ENCODE measurements at regions not wholly inside any gene's neighbourhood (a gene's known extent, or its start where the extent isn't known, plus 50 kb on each side); places are given as distances from the start of the nearest gene placed in this dataset.

DNA sequence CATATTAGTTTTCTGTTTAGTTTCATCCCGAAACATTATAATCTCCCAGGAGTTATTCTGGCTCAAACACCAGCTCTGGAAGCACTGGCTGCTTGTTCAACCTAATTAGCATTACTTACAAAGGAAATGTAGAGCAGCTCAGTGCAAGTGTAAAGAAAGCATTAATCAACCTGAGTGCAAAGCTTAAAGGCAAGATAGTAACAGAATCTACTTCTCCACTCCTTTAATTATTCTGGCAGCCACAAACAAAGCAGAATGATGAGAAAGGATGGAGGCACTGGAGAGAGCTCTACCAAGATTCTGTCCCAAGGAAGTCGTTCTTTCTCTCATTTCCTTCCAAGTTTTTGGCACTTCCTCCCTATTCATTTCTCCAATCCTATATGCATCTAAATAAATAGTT, 1384.0 kb downstream of the ZPLD1 start:
- no peak overlapping the region for H3K27ac ChIP-seq
- no peaks in the 10 kb centered on the region for H3K4me1 ChIP-seq
- H3K9me3 ChIP-seq, result no peaks in the 10 kb centered on the region
- no peaks in the 10 kb centered on the region for H3K27me3 ChIP-seq
- no peak overlapping the region for H3K4me3 ChIP-seq (replicated peaks in 1 of 3)
- intact Hi-C loops (cut with DNase I), result no loop called here
- H3K36me3 ChIP-seq, result no peaks in the 10 kb centered on the region
- DNase-seq, result no peak
- TF ChIP-seq, protein P1, sequence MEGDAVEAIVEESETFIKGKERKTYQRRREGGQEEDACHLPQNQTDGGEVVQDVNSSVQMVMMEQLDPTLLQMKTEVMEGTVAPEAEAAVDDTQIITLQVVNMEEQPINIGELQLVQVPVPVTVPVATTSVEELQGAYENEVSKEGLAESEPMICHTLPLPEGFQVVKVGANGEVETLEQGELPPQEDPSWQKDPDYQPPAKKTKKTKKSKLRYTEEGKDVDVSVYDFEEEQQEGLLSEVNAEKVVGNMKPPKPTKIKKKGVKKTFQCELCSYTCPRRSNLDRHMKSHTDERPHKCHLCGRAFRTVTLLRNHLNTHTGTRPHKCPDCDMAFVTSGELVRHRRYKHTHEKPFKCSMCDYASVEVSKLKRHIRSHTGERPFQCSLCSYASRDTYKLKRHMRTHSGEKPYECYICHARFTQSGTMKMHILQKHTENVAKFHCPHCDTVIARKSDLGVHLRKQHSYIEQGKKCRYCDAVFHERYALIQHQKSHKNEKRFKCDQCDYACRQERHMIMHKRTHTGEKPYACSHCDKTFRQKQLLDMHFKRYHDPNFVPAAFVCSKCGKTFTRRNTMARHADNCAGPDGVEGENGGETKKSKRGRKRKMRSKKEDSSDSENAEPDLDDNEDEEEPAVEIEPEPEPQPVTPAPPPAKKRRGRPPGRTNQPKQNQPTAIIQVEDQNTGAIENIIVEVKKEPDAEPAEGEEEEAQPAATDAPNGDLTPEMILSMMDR (IDR thresholded peaks at IDR 0.05), result no peak
- TF ChIP-seq POLR2A (IDR thresholded peaks at IDR 0.05), result no peak
- WGBS, 2 donors, result 50 to 61% methylated on average over 2 of the region's 2 CpGs

DNA sequence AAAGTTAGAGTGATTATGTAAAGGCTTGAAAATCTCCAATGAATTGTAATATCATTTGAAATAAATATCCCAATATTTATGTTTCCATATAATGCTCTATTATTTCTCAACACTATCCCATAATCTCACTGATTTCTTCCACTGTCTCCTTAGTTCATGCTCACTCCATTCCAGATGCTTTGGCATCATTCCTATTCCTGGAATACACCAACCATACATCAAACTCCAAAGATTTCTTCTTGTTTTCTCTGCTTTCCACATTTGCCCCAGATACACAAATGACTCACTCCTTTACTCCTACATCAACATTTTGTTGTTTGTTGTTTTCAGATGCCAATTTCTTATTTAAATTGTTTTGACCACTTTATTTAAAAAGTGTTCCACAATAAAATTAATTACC, 1390.8 kb downstream of the ZPLD1 start:
- H3K9me3 ChIP-seq, result no peaks in the 10 kb centered on the region
- intact Hi-C loops (cut with DNase I), result no loop called here
- H3K4me3 ChIP-seq (replicated peaks in 1 of 3), result no peak overlapping the region
- H3K36me3 ChIP-seq, result no peaks in the 10 kb centered on the region
- H3K4me1 ChIP-seq, result no peaks in the 10 kb centered on the region
- H3K27me3 ChIP-seq, result no peaks in the 10 kb centered on the region
- no peak for DNase-seq
- TF ChIP-seq, protein P1 (IDR thresholded peaks at IDR 0.05), result no peak
- no peak for TF ChIP-seq POLR2A (IDR thresholded peaks at IDR 0.05)
- H3K27ac ChIP-seq, result no peak overlapping the region

DNA sequence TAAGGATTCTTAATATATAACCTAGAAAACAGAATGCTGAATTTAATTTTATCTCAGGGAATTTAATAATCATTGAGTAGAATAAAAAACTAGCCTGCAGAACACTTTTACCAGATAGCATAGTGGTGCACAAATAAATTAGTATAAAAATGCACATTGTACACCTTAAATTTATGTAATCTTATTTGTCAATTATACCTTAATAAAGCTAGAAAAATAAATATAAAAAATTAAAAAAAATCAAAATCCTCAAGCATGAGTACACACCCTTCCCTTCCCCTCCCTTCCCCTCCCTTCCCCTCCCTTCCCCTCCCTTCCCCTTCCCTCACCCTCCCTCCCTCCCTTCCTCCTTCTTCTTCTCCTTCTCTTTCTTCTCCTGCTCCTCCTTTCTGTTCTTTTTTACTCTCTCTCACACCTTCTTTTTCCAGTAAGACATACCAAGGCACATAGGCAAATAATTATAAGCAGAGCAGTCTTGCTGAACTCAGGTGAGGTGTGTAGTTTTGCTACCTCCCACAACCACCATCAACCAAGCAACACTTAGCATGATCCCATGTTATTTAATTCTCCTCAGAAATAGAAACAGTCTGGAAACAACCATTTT, 1395.0 kb downstream of the ZPLD1 start:
- H3K27me3 ChIP-seq, result no peaks in the 10 kb centered on the region
- H3K36me3 ChIP-seq, result no peaks in the 10 kb centered on the region
- H3K4me3 ChIP-seq (replicated peaks in 1 of 3), result no peak overlapping the region
- TF ChIP-seq POLR2A (IDR thresholded peaks at IDR 0.05), result no peak
- TF ChIP-seq, protein P1 (IDR thresholded peaks at IDR 0.05), result no peak
- no peaks in the 10 kb centered on the region for H3K9me3 ChIP-seq
- no peak for DNase-seq
- intact Hi-C loops (cut with DNase I), result no loop called here
- no peak overlapping the region for H3K27ac ChIP-seq
- no peaks in the 10 kb centered on the region for H3K4me1 ChIP-seq

DNA sequence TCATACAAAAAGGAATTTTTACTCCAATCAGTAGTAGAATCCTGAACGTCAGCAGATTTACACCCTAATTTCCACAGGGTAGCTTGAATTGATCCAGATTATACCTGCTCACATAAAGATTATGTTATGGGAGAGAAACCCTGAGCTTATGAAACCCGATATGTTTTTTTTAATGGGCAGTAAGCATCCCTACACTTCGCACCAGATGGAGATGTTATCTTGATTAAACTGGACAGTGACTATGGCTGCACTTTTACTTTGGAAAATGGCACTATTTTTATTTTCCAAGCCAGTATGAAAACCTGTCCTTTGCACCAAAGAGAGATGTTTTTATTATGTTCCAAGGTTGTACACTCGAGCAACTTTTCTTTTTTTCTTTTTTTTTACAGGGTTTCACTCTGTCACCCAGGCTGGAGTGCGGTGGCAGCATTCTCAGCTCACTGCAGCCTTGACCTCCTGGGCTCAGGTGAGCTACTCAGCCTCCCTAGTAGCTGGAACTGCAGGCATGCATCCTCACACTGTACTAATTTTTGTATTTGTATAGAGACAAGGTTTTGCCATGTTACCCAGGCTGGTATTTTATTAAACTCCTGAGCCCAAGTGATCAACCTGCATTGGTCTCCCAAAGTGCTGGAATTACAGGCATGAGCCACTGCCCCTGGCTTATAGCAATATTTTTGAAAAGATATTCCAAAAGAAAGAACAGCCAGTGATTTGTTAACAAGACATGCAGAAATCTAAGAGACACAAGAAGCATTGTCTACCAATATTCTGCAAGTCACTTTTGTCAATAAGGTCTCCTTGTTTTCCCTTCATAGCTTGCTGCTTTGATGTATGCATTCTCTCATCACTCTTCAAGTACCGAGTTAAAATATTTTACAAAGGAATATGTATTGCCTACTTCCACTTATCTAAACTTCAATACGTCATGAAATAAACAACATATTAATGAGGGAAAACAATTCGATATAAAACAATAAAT, 1412.6 kb downstream of the ZPLD1 start:
- 69 to 73% methylated on average over 8 of the region's 8 CpGs for WGBS, 2 donors
- no peaks in the 10 kb centered on the region for H3K27me3 ChIP-seq
- no peaks in the 10 kb centered on the region for H3K36me3 ChIP-seq
- no peak overlapping the region for H3K27ac ChIP-seq
- DNase-seq, result peak; percentile 26 to 62
- no peaks in the 10 kb centered on the region for H3K9me3 ChIP-seq
- no peaks in the 10 kb centered on the region for H3K4me1 ChIP-seq
- H3K4me3 ChIP-seq (replicated peaks in 1 of 3), result no peak overlapping the region
- intact Hi-C loops (cut with DNase I), result no loop called here
- TF ChIP-seq POLR2A (IDR thresholded peaks at IDR 0.05), result no peak
- TF ChIP-seq, protein P1 (IDR thresholded peaks at IDR 0.05), result no peak

DNA sequence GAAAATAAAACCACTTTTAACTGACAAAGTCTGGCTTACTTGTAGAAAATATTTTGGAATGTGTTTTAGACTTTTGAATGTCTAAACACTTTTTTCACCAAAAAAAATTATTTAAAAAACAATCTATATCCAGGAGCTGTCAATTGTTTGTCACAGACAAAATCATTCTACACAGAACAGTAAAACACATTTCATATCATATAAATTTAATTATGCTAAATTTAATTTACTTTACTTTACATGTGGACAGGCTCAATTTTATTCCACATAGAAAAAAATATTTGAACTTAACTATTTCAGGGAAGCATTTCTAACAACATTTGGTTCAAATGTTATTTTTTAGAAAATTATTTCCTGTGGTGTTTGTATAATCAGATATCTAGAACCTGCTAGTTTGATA, 1417.0 kb downstream of the ZPLD1 start:
- DNase-seq, result no peak
- intact Hi-C loops (cut with DNase I), result no loop called here
- Histone ChIP-seq H3K9me3 (no peaks in the 10 kb centered on the region), H3K36me3 (no peaks in the 10 kb centered on the region), H3K4me1 (no peaks in the 10 kb centered on the region), H3K4me3 (replicated peaks in 1 of 3) (no peak overlapping the region), H3K27me3 (no peaks in the 10 kb centered on the region), H3K27ac (peak overlapping the region in 2 of 3 donors; percentile 35 to 40)
- TF ChIP-seq, protein P1 (IDR thresholded peaks at IDR 0.05), result no peak
- no peak for TF ChIP-seq POLR2A (IDR thresholded peaks at IDR 0.05)
